Nephron progenitor cell (in vitro differentiated cells): ENCODE measurements at regions not wholly inside any gene's neighbourhood (a gene's known extent, or its start where the extent isn't known, plus 50 kb on each side); places are given as distances from the start of the nearest gene placed in this dataset.

Source experiments
- DNase-seq: peaks from one replicate; pipeline ENCODE4 v3.0.0; 2021
- H3K27ac Mint-ChIP-seq: 2 replicates; pipeline ENCODE4 v1.8.0; 2021; ENCODE audit warnings: mild to moderate bottlenecking, moderate library complexity, mixed read lengths
- H3K27me3 Mint-ChIP-seq: 2 replicates; pipeline ENCODE4 v1.8.0; 2021; ENCODE audit warnings: mild to moderate bottlenecking, low read depth, mixed read lengths; ENCODE audit not compliant: poor library complexity
- H3K36me3 Mint-ChIP-seq: 2 replicates; pipeline ENCODE4 v1.8.0; 2021; ENCODE audit warnings: low read depth, mixed read lengths
- H3K4me1 Mint-ChIP-seq: 2 replicates; pipeline ENCODE4 v1.8.0; 2021; ENCODE audit warnings: mixed read lengths
- H3K4me3 Mint-ChIP-seq: 2 replicates; pipeline ENCODE4 v1.8.0; 2021; ENCODE audit warnings: mild to moderate bottlenecking, moderate library complexity, mixed read lengths
- H3K9me3 Mint-ChIP-seq: 2 replicates; pipeline ENCODE4 v1.8.0; 2021; ENCODE audit warnings: mild to moderate bottlenecking, moderate library complexity, mixed read lengths
- TF ChIP-seq, protein P1 (sequence below): fragments of 200-600 bp; sonication (generic); IDR thresholded peaks from 2 replicates; pipeline ENCODE4 v1.5.0; 2021; ENCODE audit warnings: antibody characterized with exemption

DNA sequence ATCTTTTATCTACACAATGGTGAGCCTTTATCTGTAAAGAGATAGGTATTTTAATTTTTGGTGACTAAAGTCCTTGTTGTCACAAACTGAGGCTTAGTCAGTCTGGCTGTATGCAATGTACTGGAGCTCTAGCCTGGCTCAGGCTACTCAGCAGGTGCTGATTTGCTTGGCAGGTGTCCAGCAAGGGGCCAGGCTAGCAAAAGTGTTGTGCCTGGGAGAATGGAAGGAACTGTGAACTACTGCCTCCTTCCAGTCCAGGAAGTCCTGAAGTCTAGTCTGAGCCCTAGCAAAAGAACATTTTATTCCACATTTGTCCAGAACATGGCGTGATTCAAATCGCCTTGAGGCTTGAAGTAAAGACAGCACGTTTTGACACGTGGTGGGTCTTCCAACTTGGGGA is 260.5 kb downstream of the CCDC85A start:
- no peak for DNase-seq
- Mint-ChIP-seq H3K4me3 (no peak overlapping the region), H3K9me3 (no peaks in the 10 kb centered on the region), H3K36me3 (no peaks in the 10 kb centered on the region), H3K4me1 (peaks cover 24% of the 10 kb centered on the region), H3K27me3 (no peaks in the 10 kb centered on the region), H3K27ac (no peak overlapping the region)
- TF ChIP-seq, protein P1, sequence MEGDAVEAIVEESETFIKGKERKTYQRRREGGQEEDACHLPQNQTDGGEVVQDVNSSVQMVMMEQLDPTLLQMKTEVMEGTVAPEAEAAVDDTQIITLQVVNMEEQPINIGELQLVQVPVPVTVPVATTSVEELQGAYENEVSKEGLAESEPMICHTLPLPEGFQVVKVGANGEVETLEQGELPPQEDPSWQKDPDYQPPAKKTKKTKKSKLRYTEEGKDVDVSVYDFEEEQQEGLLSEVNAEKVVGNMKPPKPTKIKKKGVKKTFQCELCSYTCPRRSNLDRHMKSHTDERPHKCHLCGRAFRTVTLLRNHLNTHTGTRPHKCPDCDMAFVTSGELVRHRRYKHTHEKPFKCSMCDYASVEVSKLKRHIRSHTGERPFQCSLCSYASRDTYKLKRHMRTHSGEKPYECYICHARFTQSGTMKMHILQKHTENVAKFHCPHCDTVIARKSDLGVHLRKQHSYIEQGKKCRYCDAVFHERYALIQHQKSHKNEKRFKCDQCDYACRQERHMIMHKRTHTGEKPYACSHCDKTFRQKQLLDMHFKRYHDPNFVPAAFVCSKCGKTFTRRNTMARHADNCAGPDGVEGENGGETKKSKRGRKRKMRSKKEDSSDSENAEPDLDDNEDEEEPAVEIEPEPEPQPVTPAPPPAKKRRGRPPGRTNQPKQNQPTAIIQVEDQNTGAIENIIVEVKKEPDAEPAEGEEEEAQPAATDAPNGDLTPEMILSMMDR: no peak

DNA sequence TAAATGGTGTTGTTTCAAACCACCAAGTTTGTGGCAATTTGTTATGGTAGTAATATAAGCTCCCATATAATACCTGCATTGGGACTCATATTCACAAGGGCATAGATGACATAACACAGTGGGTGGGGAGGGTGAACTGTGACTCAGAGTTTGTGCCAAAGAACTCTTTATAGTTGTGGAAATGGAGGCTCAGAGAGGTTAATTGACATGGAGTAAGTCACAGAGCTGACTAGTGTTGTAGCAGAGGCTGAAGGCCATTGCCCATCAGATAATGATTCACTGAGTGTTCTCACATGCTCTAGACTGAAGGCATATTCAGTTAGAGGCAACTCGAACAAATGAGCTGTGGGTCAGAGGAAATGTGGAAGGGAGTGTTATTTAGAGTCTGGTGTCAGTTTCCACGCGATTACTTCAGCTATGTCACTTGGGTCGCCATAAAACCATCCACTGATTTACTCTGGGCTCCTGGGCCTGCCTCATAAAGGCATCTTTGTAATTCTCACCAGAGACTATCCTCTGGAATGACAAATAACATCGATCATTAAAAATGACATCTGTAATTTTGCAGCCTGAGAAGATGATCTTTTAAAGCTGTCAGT is 264.7 kb downstream of the CCDC85A start:
- DNase-seq: peak; percentile 16
- Mint-ChIP-seq H3K9me3 (peaks cover 20% of the 10 kb centered on the region), H3K4me3 (peak overlapping the region; percentile 67), H3K27me3 (no peaks in the 10 kb centered on the region), H3K36me3 (peaks cover 5% of the 10 kb centered on the region), H3K27ac (peak overlapping the region; percentile 98), H3K4me1 (peaks cover 42% of the 10 kb centered on the region)
- TF ChIP-seq, protein P1: no peak

DNA sequence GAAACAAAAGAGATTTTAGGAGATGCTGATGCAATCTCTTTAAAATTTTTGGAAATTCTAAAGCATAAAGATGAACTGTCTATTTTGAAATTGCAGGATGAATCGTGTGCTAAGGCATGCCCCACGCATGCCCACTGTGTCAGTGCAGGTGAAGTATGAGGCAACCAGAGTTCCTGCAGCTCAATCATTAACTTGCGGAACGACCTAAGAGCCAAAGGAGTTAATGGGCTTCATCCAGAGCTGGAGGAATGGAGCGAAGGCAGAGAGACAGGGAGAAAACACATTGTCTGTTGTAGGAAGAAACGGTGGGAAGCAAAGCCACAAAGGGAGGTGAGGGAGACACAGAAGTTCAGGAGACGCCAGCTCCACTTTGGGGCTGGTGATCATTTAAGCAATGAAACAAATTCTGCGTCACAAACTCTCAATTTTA is 265.2 kb downstream of the CCDC85A start:
- H3K4me3 Mint-ChIP-seq: peak overlapping the region; percentile 67
- peak; percentile 31 for DNase-seq
- H3K27ac Mint-ChIP-seq: peak overlapping the region; percentile 98
- H3K36me3 Mint-ChIP-seq: peaks cover 5% of the 10 kb centered on the region
- H3K4me1 Mint-ChIP-seq: peaks cover 42% of the 10 kb centered on the region
- peaks cover 20% of the 10 kb centered on the region for H3K9me3 Mint-ChIP-seq
- no peaks in the 10 kb centered on the region for H3K27me3 Mint-ChIP-seq
- TF ChIP-seq, protein P1: no peak

DNA sequence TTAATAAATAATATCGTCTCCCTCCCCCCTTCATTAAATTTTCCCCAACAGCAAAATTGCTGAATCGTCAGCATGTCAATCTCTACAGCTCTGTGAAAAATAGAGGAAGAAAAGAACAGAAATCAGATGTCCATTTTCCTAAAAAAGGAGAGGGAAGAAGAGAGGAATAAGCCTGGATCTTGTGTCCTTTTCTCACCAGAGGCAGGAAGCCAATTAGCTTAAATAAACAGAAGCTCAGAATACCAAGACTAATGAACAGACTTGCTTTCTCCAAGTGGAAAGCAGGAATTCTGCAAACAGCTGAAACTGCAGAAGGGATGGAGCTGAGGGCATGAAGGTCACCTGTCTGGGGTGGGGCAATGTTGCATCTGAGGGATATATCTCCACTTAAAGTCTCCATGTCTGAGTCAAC is 265.7 kb downstream of the CCDC85A start:
- H3K9me3 Mint-ChIP-seq: peaks cover 20% of the 10 kb centered on the region
- H3K27ac Mint-ChIP-seq: peak overlapping the region; percentile 98
- no peak for DNase-seq
- TF ChIP-seq, protein P1: no peak
- no peaks in the 10 kb centered on the region for H3K27me3 Mint-ChIP-seq
- peak overlapping the region; percentile 67 for H3K4me3 Mint-ChIP-seq
- H3K36me3 Mint-ChIP-seq: peaks cover 5% of the 10 kb centered on the region
- H3K4me1 Mint-ChIP-seq: peaks cover 42% of the 10 kb centered on the region

DNA sequence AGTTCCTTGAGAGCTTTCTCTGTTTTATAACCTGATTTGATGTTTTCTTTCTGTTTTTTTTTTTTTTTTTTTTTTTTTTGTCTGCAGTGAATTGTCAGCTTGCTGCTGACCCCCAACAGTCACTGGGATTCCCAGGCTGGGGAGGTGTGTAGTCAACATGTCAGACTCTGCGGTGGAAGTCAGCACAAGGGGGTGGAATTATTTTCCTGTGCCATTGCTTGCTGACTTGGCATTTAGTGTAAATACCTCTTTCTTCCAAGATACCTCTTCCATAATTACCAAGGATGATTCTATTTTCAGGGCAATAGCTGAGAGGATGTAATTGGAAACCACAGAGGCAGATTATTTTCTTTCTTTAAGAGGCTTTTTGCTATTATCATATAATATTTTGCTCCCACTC is 266.3 kb downstream of the CCDC85A start:
- TF ChIP-seq, protein P1: no peak

DNA sequence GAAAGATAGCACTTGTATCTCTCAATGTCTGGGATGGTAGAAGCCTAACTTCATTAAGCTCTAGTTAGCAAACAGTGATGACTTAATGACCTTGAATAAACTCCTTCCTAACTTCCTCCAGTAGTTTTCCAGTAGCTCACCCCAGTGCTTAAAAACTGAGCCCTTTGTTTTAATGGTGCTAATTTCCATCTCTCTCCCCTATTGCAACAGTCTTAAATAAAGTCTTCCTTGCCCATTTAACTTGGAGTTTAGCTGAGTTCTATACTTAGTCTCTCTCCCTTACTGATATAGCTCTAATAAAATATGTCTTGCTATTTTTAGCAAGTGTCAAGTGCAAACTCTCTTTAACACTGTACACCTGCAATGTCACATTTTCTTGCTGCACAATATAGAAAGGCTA is 267.0 kb downstream of the CCDC85A start:
- no peak overlapping the region for H3K27ac Mint-ChIP-seq

More for the DNA sequence above, 266.3 kb downstream of the CCDC85A start:
- Mint-ChIP-seq H3K4me3 (no peak overlapping the region), H3K27me3 (no peaks in the 10 kb centered on the region), H3K36me3 (peaks cover 5% of the 10 kb centered on the region), H3K9me3 (peaks cover 20% of the 10 kb centered on the region), H3K4me1 (peaks cover 42% of the 10 kb centered on the region), H3K27ac (no peak overlapping the region)
- no peak for DNase-seq

More for the DNA sequence above, 267.0 kb downstream of the CCDC85A start:
- Mint-ChIP-seq H3K4me3 (no peak overlapping the region), H3K9me3 (peaks cover 20% of the 10 kb centered on the region), H3K36me3 (peaks cover 5% of the 10 kb centered on the region), H3K27me3 (no peaks in the 10 kb centered on the region), H3K4me1 (peaks cover 42% of the 10 kb centered on the region)
- DNase-seq: no peak
- TF ChIP-seq, protein P1: no peak
